ENCODE measurements at regions not wholly inside any gene's neighbourhood (a gene's known extent, or its start where the extent isn't known, plus 50 kb on each side); places are given as distances from the start of the nearest gene placed in this dataset.

DNA sequence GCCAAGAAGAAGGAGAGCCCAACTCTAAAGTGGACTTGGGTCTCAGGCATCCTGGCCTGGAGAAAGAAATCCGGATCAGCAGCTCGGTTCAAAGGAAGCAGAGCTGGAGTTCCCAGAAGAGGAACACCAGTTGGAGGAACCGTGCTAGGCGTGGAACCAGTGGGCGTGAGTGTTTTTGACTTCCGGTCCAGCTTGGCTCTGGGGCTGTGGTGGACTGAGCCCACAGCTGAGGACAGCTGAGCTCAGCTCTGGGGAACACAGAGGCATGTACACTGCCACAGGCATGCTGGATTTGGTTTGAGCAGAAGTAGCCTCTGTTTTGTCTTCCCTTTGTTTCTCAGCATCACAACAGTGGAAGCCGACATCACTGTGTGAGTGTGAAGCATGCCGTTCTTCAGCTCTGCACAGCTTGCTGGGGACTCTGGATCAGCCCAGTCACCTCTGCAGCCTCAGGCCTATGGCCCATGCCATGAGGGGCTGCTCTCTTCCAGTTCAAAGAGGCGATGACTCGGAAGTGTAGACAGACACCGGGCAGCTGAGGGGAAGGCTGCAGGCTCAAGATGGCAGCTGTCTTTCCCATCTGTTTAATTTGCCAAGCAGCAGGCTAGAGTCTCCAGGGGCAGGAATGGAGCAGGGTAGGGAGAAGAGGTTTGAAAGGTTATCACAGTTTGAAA is 185.8 kb upstream of the UBE3A start:
- POLR2A ChIA-PET = interaction anchor here (0.5 kb wide), 1 partner anchor 294 kb away, joined by 6 read pairs; no protein-coding TSS in a partner anchor
- no peak for DNase-seq (ENCODE audit: extremely low spot score)

DNA sequence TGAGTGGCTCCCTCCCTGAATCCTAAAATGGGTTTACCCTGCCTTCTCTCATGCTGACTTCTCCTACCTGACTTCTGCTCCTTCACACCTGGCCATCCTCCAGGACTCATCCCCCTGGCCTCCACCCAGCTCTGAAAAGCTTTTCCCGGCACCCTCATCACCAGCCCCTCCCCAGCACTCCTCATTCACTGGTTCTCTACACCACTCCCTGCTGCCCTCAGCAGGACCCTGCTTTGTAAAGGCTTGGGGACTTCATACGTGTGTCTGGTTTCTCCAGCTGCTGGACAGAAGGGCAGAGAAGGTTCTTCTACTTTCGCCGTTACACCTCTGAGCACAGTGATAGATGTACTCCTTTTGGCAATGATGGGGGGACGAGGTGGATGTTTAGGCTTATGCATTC is 184.9 kb upstream of the UBE3A start:
- TF ChIP-seq, protein P1, sequence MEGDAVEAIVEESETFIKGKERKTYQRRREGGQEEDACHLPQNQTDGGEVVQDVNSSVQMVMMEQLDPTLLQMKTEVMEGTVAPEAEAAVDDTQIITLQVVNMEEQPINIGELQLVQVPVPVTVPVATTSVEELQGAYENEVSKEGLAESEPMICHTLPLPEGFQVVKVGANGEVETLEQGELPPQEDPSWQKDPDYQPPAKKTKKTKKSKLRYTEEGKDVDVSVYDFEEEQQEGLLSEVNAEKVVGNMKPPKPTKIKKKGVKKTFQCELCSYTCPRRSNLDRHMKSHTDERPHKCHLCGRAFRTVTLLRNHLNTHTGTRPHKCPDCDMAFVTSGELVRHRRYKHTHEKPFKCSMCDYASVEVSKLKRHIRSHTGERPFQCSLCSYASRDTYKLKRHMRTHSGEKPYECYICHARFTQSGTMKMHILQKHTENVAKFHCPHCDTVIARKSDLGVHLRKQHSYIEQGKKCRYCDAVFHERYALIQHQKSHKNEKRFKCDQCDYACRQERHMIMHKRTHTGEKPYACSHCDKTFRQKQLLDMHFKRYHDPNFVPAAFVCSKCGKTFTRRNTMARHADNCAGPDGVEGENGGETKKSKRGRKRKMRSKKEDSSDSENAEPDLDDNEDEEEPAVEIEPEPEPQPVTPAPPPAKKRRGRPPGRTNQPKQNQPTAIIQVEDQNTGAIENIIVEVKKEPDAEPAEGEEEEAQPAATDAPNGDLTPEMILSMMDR (IDR thresholded peaks at IDR 0.05; ENCODE audit: control extremely low read depth, extremely low read depth, low read depth, missing control alignments) = no peak
- no peak for DNase-seq (ENCODE audit: extremely low spot score)
- ChIA-PET POLR2A (no interaction called here), CTCF (no interaction called here)

More for the DNA sequence above, 185.8 kb upstream of the UBE3A start:
- CTCF ChIA-PET = no interaction called here
- TF ChIP-seq, protein P1 (IDR thresholded peaks at IDR 0.05; ENCODE audit: control extremely low read depth, extremely low read depth, low read depth, missing control alignments) = no peak

DNA sequence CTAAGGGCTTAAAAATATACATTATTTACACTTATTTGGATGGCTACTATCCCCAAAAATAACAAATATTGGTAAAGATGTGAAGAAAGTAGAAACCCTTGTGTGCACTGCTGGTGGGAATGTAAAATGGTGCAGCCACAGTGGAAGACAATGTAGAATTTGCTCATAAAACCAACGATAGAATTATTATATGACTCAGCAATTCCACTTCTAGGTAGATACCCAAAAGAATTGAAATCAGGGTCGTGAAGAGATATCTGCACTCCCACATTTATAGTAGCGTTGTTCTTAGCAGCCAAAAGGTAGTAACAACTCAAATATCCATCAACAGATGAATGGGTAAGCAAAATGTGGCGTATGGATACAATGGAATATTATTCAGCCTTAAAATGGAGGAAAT is 181.6 kb upstream of the UBE3A start:
- CTCF ChIA-PET = no interaction called here
- DNase-seq (ENCODE audit: extremely low spot score) = no peak
- TF ChIP-seq, protein P1 (IDR thresholded peaks at IDR 0.05; ENCODE audit: control extremely low read depth, extremely low read depth, low read depth, missing control alignments) = no peak
- POLR2A ChIA-PET = no interaction called here

DNA sequence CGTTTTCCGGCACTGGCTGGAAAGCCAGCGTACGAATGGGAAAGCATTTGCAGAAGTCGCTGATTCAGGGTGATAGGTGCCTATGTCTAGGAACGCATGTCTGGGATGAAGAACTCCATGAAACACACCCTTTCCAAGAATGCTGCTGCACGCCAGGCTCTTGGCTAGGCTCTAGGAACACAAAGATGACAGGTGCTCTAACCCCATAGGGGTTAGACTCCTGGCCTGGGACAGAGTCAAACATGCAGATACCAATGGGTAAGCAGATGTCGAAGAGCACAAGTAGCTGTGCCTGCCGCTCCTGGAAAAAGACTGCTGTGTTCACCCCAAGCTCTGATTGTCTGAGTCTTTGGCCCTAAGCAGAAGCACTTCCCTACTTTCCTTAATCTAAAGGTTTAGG is 180.9 kb upstream of the UBE3A start:
- DNase-seq (ENCODE audit: extremely low spot score) = no peak
- ChIA-PET CTCF (no interaction called here), POLR2A (no interaction called here)
- TF ChIP-seq, protein P1 (IDR thresholded peaks at IDR 0.05; ENCODE audit: control extremely low read depth, extremely low read depth, low read depth, missing control alignments) = no peak

DNA sequence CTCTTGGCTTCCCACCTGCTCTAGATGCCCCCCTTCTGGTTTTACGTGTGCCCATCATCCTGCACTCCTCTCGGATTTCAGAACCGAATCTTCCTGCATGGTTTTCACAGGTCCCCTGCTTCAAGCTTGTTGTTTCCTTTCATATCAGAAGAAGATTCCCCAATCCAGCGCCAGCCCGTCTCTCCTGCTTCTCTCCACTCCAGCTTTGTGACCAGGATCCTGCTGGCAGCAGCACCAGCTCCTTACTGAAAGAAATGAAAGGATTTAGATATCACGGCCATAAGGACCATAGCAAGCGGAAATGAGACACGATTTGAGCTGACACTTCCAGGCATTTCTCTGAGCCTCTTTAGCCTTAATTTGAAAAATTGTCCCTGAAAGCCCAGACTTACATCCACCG is 180.3 kb upstream of the UBE3A start:
- DNase-seq (ENCODE audit: extremely low spot score) = no peak
- ChIA-PET CTCF (no interaction called here), POLR2A (no interaction called here)
- TF ChIP-seq, protein P1 (IDR thresholded peaks at IDR 0.05; ENCODE audit: control extremely low read depth, extremely low read depth, low read depth, missing control alignments) = no peak

DNA sequence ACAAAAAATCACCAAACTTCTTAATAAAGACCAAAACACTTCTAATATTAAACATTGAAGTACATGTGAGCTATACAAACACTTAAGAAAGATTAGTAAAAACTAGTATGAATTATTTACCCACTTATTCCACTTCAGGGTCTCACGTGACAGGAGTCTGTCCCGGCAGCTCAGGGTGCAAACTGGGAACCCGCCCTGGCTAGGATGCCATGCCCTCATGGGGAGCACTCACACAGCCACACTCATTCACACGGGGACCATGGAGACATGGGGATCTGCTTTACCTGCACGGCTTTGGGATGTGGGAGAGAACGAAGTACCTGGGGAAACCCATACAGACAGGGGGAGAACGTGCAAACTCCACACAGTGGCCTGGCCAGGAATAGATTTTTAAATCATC is 179.3 kb upstream of the UBE3A start:
- no peak for DNase-seq (ENCODE audit: extremely low spot score)
- POLR2A ChIA-PET = no interaction called here
- TF ChIP-seq, protein P1 (IDR thresholded peaks at IDR 0.05; ENCODE audit: control extremely low read depth, extremely low read depth, low read depth, missing control alignments) = no peak
- CTCF ChIA-PET = no interaction called here
